Renal cortex interstitium (tissue), 11 donors: ENCODE measurements at regions not wholly inside any gene's neighbourhood (a gene's known extent, or its start where the extent isn't known, plus 50 kb on each side); places are given as distances from the start of the nearest gene placed in this dataset.

Experiments used
- DNase-seq, 11 donors: peaks; one replicate each; pipeline ENCODE4 v3.0.0-alpha.2; 2013; ENCODE audit warnings: low read depth in 9 of 11, low spot score in 4 of 11; ENCODE audit errors: extremely low read depth in 1 of 11

- DNase-seq = no peak
Measured at GRCh38 chr6:12417191-12417590, 127.0 kb downstream of the EDN1 start.

- no peak for DNase-seq
Measured at GRCh38 chr6:12418946-12419345, 128.8 kb downstream of the EDN1 start.

- no peak for DNase-seq
Measured at GRCh38 chr6:12419631-12420272, 129.6 kb downstream of the EDN1 start.

GRCh38 chr6:12420626-12421025, 130.5 kb downstream of the EDN1 start:
- no peak for DNase-seq

GRCh38 chr6:12421596-12421995, 131.4 kb downstream of the EDN1 start:
- no peak for DNase-seq

GRCh38 chr6:12422848-12423247, 132.7 kb downstream of the EDN1 start:
- DNase-seq = no peak

GRCh38 chr6:12423832-12424231, 133.7 kb downstream of the EDN1 start:
- no peak for DNase-seq

GRCh38 chr6:12426121-12426520, 136.0 kb downstream of the EDN1 start:
- DNase-seq = no peak

- DNase-seq = no peak
Measured at GRCh38 chr6:12431023-12431422, 140.9 kb downstream of the EDN1 start.

GRCh38 chr6:12436224-12436623, 146.1 kb downstream of the EDN1 start:
- DNase-seq = no peak

GRCh38 chr6:12436683-12437082, 146.5 kb downstream of the EDN1 start:
- DNase-seq = no peak

GRCh38 chr6:12439296-12439695, 149.1 kb downstream of the EDN1 start:
- DNase-seq = no peak

GRCh38 chr6:12440981-12441380, 150.8 kb downstream of the EDN1 start:
- peak in 9 of 11 donors; percentile 5 to 39 (median 15) for DNase-seq

GRCh38 chr6:12442455-12442854, 152.3 kb downstream of the EDN1 start:
- no peak for DNase-seq

GRCh38 chr6:12446394-12446793, 156.2 kb downstream of the EDN1 start:
- no peak for DNase-seq

- no peak for DNase-seq
Measured at GRCh38 chr6:12449447-12449846, 159.3 kb downstream of the EDN1 start.

- no peak for DNase-seq
Measured at GRCh38 chr6:12450467-12450866, 160.3 kb downstream of the EDN1 start.

- no peak for DNase-seq
Measured at GRCh38 chr6:12456343-12456742, 166.2 kb downstream of the EDN1 start.

- DNase-seq = no peak
Measured at GRCh38 chr6:12457094-12457493, 166.9 kb downstream of the EDN1 start.

GRCh38 chr6:12458558-12458957, 168.4 kb downstream of the EDN1 start:
- DNase-seq = no peak

GRCh38 chr6:12459945-12460661, 169.9 kb downstream of the EDN1 start:
- no peak for DNase-seq
